AG04449 (cell line): ENCODE measurements at regions not wholly inside any gene's neighbourhood (a gene's known extent, or its start where the extent isn't known, plus 50 kb on each side); places are given as distances from the start of the nearest gene placed in this dataset.

Experiments used
- CTCF ChIA-PET: fragments of 350-600 bp; formaldehyde crosslinking; extraction: SDS; loops from one replicate; lab custom pipeline; 2021; ENCODE audit warnings: antibody characterized with exemption; lab: Yijun Ruan, JAX
- POLR2A ChIA-PET: fragments of 400-600, 350-600 bp; formaldehyde crosslinking; extraction: SDS; loops from one replicate; lab custom pipeline; 2020; ENCODE audit warnings: antibody characterized with exemption, inconsistent platforms; lab: Yijun Ruan, JAX
- DNase-seq: peaks from one replicate; pipeline ENCODE4 v3.0.0-alpha.2; 2010; ENCODE audit warnings: low read depth, low spot score
- H3K4me3 ChIP-seq: 2 replicates; pipeline ENCODE4 v1.5.1; 2011; ENCODE audit warnings: low read depth, mild to moderate bottlenecking, control low read depth, low read length
- TF ChIP-seq, protein P1 (sequence below): IDR thresholded peaks from one replicate; pipeline ENCODE4 v1.5.1; 2011; ENCODE audit warnings: mild to moderate bottlenecking, moderate library complexity, low read length, control low read depth, inconsistent platforms; ENCODE audit not compliant: insufficient read depth; ENCODE audit errors: missing control alignments

DNA sequence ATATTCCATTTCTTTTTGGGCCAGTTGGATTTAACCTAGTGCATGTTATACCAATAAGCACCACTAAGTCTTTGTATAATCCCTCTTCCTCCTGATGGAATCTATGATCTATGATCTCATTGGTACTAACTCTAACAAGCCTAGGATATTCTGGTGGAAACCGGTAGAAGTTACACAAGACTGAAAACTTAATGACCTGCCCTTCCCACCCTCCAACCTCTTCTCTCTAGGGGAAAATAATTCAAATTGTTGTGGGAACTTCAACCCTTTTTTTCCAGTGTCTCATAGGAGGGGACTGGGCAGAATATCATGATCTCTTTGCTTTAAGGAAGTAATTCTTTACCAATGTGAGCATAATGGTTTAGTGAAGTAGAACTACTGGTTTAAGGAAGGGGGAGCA lies 289.5 kb upstream of the BOD1L1 start:
- DNase-seq: peak; percentile 71
- POLR2A ChIA-PET: no interaction called here
- no peak overlapping the region for H3K4me3 ChIP-seq
- CTCF ChIA-PET: interaction anchor here (7.3 to 7.4 kb wide), 2 partner anchors 10 to 261 kb away, joined by 46 to 64 read pairs; no protein-coding TSS in a partner anchor
- TF ChIP-seq, protein P1, sequence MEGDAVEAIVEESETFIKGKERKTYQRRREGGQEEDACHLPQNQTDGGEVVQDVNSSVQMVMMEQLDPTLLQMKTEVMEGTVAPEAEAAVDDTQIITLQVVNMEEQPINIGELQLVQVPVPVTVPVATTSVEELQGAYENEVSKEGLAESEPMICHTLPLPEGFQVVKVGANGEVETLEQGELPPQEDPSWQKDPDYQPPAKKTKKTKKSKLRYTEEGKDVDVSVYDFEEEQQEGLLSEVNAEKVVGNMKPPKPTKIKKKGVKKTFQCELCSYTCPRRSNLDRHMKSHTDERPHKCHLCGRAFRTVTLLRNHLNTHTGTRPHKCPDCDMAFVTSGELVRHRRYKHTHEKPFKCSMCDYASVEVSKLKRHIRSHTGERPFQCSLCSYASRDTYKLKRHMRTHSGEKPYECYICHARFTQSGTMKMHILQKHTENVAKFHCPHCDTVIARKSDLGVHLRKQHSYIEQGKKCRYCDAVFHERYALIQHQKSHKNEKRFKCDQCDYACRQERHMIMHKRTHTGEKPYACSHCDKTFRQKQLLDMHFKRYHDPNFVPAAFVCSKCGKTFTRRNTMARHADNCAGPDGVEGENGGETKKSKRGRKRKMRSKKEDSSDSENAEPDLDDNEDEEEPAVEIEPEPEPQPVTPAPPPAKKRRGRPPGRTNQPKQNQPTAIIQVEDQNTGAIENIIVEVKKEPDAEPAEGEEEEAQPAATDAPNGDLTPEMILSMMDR: peak; percentile 1

DNA sequence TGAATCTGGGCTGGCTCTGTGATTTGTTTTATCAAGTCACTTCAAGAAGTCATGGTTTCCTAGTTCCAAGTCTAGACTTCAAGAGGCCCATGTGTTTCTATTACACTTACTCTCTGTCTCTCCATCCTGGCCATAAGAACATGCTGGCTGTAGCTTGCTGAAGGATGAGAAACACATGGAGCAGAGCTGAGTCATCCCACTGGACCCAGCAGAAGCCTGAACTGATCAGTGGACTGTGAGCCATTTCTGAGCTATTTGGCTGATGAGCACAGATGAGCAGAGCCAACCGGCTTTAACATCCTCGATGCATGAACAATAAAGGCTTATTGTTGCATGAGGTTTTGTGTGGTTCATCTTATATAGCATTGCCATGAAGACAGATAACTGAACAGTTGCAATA lies 290.6 kb upstream of the BOD1L1 start:
- CTCF ChIA-PET: interaction anchor here (0.7 to 7.4 kb wide), 3 partner anchors 12 to 262 kb away, joined by 3 to 64 read pairs (median 46); no protein-coding TSS in a partner anchor
- peak; percentile 97 for DNase-seq
- H3K4me3 ChIP-seq: no peak overlapping the region
- POLR2A ChIA-PET: interaction anchor here (0.7 to 5.8 kb wide), 4 partner anchors 11 to 261 kb away, joined by 3 to 44 read pairs (median 8); no protein-coding TSS in a partner anchor
- TF ChIP-seq, protein P1: no peak

DNA sequence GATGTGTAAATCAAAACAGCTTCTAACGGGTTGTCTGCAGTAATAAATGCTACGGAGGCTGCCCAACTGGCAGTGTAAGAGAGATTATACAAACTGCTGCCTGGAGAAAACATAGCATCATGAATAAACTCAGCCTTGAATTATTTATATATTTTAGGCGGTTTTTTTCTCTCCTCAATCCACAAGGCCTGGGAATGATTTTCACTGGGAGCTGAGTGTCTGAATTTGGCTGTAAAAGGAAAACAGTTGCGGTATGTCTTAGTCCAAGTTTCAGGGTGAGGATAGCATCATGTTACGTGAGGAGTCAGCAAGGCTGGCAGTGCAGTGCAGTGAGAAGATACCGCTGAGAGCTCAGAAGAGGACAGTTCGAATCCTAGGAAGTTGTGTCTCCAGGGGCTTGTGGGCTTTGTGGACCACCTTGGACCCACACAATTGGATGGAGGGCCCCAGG lies 291.5 kb upstream of the BOD1L1 start:
- peak; percentile 97 for DNase-seq
- H3K4me3 ChIP-seq: no peak overlapping the region
- TF ChIP-seq, protein P1: no peak
- POLR2A ChIA-PET: interaction anchor here (0.6 to 5.8 kb wide), 9 partner anchors 12 to 1084 kb away, joined by 3 to 44 read pairs (median 4); partner anchors contain the start of gene CPEB2
- CTCF ChIA-PET: interaction anchor here (0.7 to 7.4 kb wide), 3 partner anchors 8 to 263 kb away, joined by 3 to 64 read pairs (median 46); no protein-coding TSS in a partner anchor

DNA sequence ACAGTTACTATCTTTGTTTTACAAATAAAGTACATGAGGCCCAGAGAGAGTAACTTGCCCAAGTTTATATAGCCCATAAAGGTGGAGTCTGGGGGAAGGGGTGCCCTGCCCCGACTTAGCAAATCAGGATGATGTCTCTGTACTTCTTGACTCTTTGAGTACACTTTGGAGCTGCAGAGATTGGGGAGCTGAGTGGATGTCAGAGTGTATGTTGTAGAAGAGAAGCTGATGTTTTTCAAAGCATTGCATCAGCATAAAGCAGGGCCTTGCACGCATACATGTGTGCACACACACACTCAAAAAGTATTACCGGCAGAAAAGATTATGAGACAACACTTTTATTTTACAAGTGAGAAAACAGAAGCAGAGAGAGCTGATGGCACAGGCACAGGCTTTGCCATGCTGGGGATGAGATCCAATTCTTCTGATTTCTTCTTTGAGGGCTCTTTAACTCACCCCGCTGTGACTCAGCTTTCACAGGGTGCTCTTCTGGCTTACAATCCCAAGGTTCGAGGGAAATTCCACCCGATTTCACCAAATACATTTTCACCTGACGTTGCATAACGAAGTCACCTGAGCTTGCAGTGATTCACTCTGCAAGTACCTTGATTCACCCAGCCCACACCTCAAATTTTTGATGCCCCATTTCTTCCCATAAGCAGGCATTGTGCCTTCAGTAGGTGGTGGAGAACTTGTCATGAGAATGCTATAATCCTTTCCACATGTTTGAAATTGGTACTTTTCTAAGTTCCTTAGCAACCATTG lies 292.8 kb upstream of the BOD1L1 start:
- no peak for DNase-seq
- no peak overlapping the region for H3K4me3 ChIP-seq
- TF ChIP-seq, protein P1: no peak
- CTCF ChIA-PET: interaction anchor here (3.1 to 7.4 kb wide), 3 partner anchors 12 to 265 kb away, joined by 15 to 64 read pairs (median 46); no protein-coding TSS in a partner anchor
- POLR2A ChIA-PET: interaction anchor here (1.1 to 5.8 kb wide), 5 partner anchors 13 to 1083 kb away, joined by 3 to 44 read pairs (median 9); partner anchors contain the start of gene CPEB2

DNA sequence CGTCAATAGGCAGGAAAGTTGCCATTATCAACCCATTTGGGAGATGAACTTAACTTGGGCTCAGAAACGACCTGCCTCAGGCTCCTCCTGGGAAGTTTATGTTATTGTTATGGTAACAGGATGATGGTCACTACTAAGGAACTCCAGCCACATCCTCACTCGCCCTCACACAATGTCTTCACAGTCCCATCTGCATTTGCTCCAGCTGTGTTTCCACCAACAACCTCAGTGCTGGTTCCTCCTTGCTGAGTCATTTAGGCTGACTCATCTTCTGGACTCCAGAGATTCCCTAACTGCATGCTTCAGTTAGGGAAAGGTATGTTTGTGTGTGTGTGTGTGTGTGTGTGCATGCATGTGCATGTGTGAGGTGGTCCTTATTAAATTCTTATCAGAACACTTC lies 293.4 kb upstream of the BOD1L1 start:
- TF ChIP-seq, protein P1: no peak
- CTCF ChIA-PET: interaction anchor here (2.0 to 7.4 kb wide), 4 partner anchors 12 to 265 kb away, joined by 6 to 64 read pairs (median 30); no protein-coding TSS in a partner anchor
- H3K4me3 ChIP-seq: no peak overlapping the region
- POLR2A ChIA-PET: interaction anchor here (0.6 to 5.8 kb wide), 4 partner anchors 12 to 1859 kb away, joined by 3 to 44 read pairs (median 4); no protein-coding TSS in a partner anchor
- DNase-seq: peak; percentile 100

DNA sequence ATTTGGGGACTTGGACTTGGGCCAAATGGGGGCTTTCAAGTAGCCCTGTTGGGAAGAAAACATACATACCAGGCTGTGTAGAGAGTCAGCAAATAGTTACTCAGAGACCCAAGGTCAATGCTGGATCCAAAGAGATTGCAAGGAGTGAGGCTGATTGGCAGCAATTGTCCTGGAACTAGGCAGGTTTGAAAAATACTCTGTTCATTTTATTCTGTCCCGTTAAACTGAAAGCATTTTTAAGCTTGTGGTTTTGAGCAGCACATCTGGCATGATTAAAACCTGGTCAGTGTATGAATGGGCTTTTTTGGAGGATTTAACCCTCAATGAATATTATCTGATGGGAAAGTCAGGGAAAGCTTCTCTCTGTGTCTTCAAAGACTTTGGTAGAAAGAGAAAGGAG lies 294.3 kb upstream of the BOD1L1 start:
- no peak overlapping the region for H3K4me3 ChIP-seq
- no peak for DNase-seq
- ChIA-PET CTCF (interaction anchor here (2.0 to 7.4 kb wide), 4 partner anchors 11 to 266 kb away, joined by 6 to 64 read pairs (median 30); no protein-coding TSS in a partner anchor), POLR2A (interaction anchor here (0.7 to 5.8 kb wide), 4 partner anchors 15 to 189 kb away, joined by 3 to 44 read pairs (median 3); no protein-coding TSS in a partner anchor)
- TF ChIP-seq, protein P1: no peak
